ENCODE measurements at regions not wholly inside any gene's neighbourhood (a gene's known extent, or its start where the extent isn't known, plus 50 kb on each side); places are given as distances from the start of the nearest gene placed in this dataset.
"Not testable (repeated sequence)": the region's sequence is repeated elsewhere in the genome, so short reads cannot be mapped to it uniquely, and the experiment has no call there.

DNA sequence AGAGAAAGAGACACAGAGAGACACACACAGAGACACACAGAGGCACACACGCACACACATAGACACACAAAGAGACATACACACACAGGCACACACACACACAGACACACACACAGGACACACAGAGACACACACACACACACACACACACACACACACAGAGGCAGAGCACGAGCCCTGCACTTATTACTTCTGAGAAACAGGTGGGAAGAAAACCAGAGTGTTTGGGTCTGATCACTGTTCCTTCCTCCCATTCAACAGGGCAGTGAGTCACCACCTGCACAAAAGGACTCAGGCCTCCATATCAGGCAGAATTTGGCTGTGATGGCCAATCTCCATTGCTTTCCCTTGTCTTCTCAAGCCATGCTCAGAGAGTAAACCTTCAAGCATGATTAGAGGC lies 285.0 kb downstream of the ANAPC1 start:
- DNase-seq = not testable (repeated sequence)

DNA sequence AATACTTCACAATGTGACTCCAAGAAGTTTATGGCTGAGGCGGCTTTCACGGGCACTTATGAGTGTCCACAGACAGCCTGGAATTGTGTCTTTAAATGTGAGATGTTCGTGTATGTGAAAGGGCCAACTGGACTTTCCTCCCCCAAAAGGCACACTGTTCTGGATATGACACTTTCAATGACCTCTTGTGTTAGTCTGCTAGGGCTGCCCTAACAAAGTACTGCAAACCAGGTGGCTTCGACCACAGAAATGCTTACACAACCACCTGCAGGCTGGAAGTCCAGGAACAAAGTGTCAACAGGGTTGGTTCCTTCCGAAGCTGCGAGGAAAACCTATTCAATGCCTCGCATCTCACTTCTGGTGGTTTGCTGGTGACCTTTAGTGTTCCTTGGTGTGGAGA lies 281.7 kb downstream of the ANAPC1 start:
- not testable (repeated sequence) for DNase-seq

DNA sequence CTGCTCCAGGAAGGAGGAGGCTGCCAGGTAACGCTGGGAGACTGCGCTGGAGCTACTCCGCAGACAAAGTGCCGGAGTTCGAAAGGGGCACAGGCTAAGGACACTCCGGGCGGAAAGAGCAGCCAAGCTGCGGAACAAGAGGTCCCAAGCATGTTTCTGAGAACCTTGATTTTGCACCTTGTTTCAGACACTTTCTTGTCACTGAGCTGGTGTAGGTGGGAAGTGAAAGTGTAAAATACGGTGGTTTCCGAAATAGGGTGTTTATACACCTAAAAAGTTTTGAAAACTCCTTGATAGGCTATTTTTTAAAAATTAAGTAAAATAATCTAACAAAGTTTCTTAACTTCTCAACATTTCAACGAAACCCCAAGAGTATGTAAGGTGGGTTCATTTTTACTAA lies 278.2 kb downstream of the ANAPC1 start:
- DNase-seq = not testable (repeated sequence)

DNA sequence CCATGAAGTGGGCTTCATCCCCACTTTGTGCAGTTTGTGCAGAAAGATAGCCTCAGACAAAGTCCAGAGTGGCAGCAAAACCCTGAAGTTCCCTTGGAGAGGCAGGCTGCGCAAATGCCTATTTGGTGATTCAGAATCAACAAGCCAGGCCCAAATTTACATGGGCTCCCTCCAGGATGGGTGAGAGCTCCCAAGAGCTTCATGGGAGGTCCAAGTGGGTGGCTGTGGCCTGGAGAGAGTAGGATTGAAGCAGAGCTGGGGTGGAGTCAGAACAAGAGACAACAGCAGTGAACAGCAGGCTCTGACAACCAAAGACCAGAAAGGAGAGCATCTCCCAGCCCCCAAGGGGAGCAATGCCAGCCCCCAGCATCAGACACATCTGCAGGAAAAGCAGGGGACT lies 277.4 kb downstream of the ANAPC1 start:
- not testable (repeated sequence) for DNase-seq

DNA sequence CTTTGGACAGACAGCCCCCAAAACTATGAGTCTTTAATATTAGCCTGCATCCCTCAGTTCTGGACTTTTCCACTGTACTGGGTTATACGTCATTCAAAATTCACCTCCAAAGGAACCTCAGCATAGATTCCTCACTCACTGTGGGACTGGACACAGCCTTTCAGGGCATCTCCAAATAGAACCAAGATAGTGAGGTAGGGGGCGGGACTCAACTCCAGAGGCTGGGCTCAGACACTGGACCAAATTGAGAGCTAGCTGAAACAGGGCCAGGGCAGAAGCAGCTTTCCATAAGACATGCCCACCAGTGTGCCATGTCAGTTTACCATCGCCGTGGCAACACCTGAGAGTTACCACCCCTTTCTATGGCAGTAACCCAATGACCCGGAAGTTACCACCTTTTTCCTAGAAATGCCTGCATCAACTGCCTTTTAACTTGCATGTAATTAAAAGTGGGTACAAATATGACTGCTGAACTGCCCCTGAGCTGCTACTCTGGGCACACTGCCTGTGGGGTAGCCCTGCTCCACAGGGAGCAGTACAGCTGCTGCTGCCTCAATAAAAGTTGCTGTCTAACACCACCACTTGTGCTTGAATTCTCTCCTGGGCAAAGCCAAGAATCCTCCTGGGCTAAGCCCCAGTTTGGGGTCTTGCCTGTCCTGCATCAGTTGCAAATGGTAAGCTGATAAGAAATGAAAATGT lies 274.7 kb downstream of the ANAPC1 start:
- DNase-seq = not testable (repeated sequence)

DNA sequence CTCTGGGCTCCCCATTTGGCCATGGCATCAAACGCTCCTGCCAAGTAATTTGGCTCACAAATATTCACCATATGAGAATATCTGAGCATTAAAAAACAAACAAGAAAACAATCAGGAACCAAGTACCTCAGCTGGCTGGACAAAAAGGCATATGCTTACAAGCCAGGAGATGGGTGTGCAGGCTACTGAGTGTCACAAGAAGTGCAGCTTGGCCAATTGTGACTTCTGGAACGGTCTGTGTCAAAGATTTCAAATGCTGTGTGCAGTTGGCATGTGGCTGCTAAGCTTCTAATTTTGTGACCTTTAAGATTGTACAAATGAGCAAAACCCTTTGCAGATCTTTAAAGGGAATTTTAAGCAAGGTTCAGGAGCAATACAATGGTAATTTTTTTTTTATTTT lies 274.0 kb downstream of the ANAPC1 start:
- DNase-seq = not testable (repeated sequence)

DNA sequence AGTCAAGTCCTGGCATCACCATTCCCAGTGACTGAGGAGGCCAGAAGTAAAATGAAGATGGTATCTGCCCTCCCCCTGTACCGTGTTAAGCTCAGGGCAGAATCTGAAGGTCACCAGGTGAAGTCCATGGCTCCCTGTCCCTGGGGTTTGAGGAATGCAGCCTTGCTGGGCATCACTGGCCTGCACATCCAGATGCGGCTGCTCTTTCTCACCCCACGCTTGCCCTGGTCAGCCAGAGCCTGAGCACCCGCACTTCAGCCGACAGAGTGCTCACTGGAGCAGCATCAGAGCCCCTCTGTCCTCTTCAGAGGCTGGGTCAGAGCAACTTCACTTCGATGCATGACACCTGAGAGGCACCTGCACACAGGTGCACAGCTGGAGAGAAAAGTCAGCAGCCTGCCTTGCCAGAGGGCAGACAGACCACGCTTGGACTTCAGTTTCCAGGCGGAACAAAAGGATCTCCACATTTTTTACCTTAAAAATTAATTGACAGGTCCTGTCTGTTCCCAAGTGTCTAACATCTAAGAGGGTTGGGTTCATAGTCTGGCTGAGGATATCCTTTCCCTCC lies 267.3 kb downstream of the ANAPC1 start:
- DNase-seq = no peak

DNA sequence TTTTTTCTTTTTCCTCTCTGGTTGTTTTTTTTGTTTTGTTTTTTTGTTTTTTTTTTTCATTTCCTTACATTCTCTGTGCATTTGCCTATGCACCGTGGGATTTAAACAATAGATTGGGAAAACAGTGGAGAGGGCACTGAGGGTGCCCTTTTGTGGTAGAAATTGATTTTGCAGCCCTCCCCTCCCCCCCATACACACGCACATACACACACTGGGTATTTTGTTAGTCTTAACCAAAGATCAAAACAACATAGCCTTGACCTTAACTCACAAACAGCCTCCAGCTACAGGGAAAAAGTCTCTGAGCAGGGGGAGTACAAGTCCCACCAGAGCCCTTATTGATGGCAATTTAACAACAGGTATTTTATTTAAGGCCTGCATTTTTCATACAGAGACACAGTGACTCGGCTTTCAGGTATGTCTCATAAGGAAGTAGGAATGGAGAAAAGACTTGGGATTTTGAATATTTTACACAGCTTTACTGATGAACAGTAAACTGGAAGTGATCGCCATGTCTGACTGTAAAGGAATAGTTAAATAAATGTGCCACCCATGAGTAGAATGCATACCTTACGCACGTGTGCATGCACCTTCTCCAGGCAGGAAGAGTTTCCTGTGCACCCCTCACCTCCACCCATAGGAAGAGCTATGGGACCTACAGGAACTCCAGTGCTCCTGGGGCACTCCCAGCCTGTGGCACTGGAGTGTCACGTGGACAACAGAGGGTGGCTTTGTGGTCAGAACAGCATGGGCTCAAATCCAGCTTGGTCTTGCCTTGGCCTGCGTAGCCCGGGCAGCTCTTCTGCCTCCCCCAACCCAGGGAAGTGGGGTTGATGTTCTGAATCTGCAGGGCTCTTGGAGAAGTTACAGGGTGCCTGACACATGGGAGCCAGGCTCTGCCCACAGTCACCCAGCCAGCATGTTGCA lies 266.4 kb downstream of the ANAPC1 start:
- DNase-seq = no peak

DNA sequence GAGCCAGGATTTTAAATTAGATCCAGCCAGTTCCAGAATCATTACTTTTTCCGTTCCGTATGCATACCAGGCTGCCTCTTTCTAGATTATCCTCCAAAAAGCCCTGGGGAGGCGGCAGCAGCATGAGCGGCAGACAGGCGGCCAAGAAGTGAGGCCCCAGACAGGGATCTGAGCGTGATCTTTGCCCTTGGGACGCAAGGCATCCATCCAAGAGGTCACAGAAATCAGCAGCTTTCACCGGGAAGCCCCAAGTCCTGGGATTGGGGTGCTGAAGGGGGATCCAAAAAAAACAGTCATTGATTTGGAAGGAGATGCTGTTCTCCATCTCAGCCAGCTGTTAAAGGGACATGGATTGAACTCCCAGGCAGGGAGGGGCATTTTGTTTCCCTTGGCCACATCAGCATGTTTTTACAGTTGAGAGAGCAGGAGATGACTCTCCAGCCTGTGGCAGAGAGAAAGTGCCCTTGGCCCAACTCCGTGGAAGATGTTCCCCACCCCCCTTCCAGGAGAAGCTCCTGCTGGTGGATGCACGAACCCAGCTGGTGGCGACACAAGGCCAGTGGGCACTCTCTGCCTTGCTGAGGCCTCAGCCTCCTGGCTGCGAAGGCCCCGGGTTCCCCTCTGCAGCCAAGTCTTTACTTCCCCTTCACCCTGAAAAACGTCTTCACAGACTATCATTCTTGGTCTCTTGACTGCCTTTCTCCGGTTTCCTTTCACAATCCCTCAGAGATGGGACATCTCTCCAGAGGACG lies 265.6 kb downstream of the ANAPC1 start:
- no peak for DNase-seq

DNA sequence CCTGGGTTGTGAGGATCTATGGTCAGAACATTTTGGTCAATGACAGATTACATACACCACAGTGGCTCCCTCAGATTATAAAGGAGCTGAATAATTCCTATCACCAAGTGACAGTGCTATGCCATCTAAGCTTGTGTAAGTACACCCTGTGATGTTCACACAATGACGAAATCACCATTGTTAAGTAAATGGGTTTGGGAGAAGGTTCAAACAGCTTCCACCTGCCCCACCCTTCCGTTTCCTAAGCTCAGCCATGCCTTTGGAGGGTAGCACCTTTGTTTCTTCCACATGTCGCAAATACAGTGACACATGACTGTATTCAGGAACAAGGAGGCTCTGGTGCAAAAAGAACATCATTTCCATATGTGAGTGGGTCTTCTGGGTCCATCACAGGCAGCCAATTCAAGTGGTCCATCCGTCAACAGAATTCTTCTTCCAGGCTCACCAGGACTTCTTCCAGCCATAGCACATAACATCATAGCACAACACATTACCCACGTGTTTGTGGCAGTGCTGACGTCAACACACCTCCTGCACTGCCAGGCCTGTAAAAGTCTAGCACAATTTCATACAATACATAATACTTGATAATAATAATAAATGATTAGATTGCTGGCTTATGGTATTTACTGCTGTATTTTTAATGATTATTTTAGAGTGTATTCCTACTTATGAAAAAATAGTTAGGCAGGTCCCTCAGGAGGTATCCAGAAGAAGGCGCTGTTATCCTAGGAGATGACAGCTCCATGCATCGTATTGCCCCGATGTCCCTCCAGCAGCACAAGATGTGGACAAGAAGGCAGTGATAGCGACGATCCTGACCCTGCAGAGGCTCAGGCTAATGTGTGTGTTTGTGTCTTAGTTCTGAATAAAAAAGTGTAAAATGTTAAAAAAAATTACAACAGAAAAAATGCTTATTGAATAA lies 264.8 kb downstream of the ANAPC1 start:
- no peak for DNase-seq

DNA sequence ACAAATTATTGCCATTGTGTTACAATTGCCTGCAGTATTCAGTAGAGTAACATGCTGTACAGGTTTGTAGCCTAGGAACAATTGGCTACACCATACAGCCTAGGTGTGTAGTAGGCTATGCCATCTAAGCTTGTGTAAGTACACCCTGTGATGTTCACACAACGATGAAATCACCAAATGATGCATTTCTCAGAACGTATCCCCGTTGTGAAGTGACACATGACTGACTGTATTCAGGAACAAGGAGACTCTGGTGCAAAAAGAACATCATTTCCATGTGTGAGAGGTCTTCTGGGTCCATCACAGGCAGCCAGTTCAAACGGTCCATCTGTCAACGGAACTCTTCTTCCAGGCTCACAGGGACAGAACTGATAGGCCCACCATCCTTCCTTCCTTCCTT lies 263.7 kb downstream of the ANAPC1 start:
- no peak for DNase-seq

DNA sequence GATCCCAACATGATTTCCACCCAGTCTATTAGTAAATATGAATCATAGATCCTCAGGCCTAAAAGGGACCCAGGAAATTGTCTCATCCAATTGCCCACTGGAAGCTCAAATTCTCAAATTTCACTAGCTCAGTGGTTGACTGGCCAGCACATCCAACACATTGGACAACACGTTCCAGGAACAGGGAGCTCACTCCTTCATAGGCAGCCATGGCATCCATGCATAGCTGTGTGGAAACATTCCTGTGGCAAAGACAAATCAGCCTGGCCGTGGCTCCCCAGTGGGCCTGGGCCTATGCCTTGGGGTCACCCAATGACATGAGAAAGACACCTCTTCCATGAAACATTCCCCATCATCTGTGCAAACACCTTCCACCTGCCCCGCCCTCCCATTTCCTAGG lies 261.1 kb downstream of the ANAPC1 start:
- no peak for DNase-seq

DNA sequence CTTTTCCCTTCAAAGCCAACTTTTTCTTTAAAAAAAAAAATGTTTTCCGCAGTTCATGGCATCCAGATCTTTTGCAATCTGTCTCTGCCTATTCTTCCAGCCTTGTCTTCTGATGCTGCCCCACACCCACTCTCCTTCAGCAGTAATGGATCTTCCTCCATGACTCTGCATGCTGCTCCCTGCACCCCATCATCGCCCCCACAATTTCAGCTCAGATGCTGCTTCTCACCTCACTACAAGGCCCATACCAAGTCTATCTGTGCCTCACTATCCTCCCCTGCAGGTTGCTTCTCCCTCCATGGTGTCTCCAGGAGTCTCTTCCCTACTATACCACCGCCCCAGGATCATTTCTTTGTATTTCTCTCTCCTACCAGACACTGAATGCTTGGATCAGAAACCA lies 260.6 kb downstream of the ANAPC1 start:
- DNase-seq = no peak

DNA sequence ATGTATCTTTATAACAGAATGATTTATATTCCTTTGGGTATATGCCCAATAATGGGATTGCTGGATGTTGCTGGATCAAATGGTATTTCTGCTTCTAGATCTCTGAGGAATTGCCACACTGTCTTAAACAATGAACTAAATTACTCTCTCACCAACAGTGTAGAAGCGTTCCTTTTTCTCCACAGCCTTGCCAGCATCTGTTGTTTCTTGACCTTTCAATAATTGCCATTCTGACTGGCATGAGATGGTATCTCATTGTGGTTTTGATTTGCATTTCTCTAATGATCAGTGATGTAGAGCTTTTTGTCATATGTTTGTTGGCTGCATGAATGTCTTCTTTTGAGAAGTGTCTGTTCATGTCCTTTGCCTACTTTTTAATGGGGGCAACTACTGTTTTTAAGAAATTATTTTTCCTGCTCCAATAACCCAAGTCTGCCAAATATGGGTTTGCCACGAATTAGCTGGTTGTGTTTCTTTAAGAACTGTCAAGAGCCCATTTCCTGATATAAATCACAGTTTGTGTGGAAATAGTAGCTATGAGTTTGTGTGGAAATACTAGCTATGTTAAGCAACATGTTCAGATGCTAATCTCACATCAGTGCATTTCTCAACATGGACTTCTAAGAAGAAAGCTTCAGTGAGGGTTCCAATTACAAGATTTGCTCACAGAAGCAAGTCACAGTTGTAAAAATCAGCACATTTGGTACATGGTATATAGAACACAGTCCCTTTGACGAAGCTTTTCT lies 259.4 kb downstream of the ANAPC1 start:
- DNase-seq = no peak

DNA sequence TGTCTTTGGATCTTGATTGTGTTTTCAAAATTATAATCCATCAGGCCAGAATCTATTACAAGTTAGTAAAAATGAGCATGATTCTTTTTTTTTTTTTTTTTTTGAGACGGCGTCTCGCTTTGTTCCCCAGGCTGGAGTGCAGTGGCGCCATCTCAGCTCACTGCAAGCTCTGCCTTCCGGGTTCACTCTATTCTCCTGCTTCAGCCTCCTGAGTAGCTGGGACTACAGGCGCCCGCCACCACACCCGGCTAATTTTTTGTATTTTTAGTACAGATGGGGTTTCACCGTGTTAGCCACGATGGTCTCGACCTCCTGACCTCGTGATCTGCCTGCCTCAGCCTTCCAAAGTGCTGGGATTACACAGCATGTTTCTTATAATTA lies 258.8 kb downstream of the ANAPC1 start:
- not testable (repeated sequence) for DNase-seq

DNA sequence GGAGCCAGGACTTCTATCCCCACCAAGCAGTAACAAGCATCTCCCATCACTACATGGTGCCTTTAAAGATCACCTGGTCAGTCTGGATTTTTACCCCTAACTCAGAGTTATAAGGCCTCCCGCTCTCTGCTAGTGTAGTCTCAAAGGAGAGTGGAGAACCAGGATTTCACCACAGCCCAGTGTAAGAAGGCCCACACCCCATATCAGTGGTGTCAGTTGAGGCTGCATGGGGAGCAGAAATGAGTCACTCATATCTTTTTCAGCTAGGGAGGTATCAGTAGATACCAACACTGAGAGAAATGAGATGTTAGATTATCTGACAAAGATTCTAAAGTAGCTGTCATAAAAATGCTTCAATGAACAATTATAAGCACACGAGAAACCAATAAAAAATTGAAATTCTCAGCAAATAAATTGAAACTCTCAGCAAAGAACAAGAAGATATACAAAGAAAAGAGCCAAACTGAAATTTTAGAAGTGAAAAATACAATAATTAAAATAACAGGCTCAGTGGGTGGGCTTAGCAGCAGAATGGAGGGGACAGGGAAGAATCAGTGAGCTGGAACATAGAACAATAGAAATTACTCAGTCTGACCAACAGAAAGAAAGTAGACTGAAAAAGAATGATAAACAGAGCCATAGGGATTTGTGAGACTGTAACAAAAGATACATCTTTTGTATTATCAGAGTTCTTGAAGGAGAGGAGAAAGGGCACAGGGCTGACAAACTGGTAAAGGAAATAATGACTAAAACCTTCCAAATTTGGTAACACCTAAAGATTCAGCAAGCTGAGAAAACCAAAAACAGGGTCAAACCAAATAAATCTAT lies 257.7 kb downstream of the ANAPC1 start:
- no peak for DNase-seq

DNA sequence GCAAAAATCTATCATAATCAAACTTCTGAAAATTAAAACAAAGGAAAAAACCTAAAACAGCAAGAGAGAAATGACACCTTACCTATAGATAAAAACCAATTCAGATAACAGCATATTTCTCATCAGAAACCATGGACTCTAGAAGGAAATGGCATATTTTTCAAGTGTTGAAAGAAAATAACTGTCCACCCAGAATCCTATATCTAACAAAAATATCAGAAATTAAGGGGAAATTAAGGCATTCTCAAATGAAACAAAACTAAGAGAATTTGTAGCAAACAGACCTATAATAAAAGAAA lies 257.2 kb downstream of the ANAPC1 start:
- DNase-seq = no peak

DNA sequence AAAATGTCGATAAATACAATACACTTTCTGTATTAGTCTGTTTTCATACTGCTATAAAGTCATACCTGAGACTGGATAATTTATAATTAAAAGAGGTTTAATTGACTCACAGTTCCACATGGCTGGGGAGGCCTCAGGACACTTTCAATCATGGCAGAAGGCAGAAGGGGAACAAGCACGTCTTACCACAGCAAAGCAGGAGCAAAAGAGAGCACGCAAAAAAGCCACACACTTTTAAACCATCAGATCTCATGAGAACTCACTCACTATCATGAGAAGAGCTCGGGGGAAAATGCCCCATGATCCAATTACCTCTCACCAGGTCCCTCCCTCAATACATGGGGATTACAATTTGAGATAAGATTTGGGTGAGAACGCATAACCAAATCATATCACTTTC lies 256.7 kb downstream of the ANAPC1 start:
- no peak for DNase-seq

DNA sequence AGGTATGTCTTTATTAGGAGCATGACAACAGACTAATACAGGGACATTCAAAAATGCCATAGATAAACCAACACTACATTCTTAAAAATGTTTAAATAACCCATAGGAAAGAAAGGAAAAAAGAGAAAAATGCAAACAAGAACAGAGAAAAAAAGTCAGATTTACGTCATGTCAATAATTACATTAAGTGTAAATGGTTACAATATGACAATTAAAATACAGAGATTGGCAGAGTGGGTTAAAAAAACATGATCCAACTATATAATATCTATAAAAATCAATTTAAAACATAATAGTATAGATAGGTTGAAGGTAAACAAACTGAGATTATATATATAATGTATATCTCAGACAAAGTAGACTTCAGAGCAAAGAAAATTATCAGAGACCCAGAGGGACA lies 255.8 kb downstream of the ANAPC1 start:
- DNase-seq = no peak

DNA sequence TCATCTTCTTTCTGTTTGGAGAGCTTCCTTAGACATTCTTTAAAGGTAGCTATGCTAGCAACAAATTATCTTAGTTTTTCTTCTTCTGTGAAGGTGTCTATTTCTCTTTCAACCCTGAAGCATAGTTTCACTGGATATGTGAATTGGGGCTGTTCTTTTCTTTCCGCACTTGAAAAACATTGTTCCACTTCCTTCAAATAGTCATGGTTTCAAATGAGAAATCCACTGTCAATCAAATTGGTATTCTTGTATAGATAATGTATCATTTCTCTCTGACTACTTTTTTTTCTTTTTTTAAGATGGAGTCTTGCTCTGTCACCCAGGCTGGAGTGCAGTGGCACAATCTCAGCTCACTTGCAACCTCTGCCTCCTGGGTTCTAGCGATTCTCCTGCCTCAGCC lies 254.0 kb downstream of the ANAPC1 start:
- no peak for DNase-seq

DNA sequence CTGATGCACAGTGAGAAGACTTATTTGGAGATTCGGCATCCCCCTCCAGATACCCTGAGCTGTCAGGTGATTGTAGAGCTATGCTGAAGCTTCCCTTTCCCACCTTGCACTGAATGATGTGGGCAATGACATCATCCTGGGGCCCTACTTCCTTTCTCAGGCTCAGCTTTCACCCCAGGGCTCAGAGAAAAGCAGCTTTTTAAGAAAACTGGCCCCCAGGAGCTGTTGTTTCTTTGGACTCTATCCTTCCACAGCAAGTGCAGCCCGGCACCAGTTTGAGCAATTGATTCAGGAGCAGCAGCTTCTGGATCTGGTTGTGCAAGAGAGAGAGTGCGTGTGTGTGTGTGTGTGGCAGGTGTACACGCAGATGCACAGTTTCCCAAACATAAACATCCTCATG lies 251.3 kb downstream of the ANAPC1 start:
- no peak for DNase-seq

Data from DMS153 (cell line).